DMS114 treated with DMSO at 0.1 percent for 48 hours (cell line): ENCODE measurements at regions not wholly inside any gene's neighbourhood (a gene's known extent, or its start where the extent isn't known, plus 50 kb on each side); places are given as distances from the start of the nearest gene placed in this dataset.
"Not testable (repeated sequence)": the region's sequence is repeated elsewhere in the genome, so short reads cannot be mapped to it uniquely, and the experiment has no call there.

Source experiments
- DNase-seq: peaks from one replicate; lab custom pipeline; 2025; ENCODE audit not compliant: unreplicated experiment; lab: John Stamatoyannopoulos, UW

- not testable (repeated sequence) for DNase-seq
Measured at GRCh38 chr12:74676955-74677354, 139.3 kb downstream of the ATXN7L3B start.

DNA sequence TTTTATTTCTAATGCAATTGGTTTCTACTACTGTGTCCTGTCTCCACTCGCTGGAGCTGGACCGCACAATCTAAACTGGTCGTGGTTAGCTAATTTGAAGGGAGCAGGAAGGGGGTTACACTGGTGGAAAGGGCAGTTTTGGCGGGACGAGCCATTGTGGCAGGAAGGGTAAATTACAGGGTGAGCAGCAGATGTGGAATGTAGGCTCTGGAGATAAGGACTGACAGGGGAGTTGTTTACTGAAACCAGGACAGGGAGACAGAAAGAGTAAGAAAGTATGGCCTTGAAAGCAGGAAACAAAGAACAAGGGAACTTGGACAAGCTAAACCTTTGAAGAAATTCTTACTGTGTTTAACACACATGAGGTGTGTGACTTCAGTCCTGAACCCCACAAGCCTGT is 147.8 kb downstream of the ATXN7L3B start:
- DNase-seq: no peak

DNA sequence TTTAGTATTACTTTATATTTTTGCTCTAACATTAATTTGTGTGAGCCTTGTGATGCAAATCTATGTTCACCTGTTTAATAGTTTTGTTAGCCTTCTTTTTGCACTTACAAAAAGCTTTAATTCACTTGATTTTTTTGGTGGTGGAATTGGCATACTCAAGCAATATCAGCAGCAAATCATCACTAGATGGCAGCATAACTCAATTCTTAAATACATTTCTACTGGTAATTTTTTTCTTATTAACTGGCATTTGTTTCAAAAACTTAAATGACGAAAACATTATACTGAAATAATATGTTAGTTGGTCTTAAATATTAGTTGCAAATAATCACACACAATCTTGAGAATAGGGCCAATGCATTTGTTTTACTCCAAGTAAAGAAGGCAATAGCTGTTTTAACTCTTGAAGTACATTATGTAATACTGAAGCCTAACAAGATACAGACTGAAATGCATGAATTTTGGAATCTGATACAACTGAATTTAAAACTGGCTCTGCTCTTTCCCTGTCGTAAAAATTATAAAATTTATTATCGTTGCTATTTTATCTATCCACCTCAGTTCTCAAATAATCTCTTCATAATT is 151.5 kb downstream of the ATXN7L3B start:
- peak; percentile 59 for DNase-seq

- DNase-seq: no peak
Measured at GRCh38 chr12:74689929-74690328, 152.3 kb downstream of the ATXN7L3B start.

DNA sequence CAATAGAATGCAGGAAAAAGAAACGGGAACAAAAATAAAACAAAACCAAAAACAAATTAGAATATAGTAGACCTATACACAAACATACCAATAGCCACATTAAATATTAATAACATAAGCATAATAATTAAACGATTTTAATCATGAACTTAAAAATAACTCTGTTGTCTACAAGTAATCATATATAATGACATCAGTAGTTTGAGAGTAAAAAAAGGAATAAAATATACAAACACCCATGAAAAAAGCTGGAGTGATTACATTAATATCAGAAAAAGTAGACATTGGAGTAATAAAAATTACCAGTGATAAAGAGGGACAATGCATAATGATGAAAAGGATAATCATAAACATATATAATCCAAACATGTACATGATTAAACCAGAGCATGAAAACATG is 181.8 kb downstream of the ATXN7L3B start:
- no peak for DNase-seq

GRCh38 chr12:74722709-74723108 is 185.1 kb downstream of the ATXN7L3B start:
- no peak for DNase-seq

DNA sequence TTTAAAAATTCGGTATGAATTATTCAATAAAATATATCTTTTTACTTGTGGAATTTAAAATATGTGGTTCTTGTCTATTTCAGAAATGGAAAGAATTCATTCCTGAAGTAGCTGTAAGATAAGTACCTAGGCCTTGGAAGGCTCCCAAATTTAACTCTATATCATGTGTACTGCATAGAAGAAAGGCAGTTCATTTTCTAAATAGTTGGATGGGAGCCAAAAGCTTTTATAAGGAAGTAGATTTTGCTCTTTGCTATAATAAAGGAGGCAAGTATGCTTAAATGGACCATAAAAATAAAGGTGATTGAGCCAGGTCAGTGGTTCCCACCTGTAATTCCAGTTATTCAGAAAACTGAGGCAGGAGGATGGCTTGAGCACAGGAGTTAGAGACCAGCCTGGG is 187.5 kb downstream of the ATXN7L3B start:
- DNase-seq: no peak

GRCh38 chr12:74728006-74728405 is 190.4 kb downstream of the ATXN7L3B start:
- DNase-seq: no peak

DNA sequence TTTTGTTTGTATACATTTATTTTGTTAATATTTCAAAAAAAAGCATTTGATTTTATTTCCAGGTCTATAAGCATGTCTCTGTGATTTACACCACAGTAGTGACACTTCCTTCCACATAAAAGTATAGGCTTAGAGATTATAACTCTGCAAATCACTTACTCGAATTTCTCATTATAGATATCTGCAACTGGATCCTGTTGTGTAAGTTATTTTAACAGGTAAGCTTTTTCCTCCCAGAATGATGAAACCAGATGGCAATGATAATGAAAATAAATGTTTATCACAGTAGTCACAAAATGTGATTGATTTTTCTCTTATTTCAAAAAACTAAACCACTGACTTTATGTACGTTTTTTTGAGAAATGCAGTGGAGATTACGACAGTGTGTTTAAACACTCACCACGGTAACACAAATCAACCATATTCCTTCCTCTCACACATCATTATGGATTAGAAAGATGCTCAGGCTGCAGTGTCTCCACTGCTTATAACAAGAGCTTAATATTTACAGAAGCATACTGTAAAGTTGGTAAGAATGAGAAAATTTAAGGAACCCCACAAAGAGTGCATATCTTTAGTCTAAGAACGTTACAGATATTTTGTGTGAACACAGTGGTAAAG is 194.6 kb downstream of the ATXN7L3B start:
- no peak for DNase-seq

DNA sequence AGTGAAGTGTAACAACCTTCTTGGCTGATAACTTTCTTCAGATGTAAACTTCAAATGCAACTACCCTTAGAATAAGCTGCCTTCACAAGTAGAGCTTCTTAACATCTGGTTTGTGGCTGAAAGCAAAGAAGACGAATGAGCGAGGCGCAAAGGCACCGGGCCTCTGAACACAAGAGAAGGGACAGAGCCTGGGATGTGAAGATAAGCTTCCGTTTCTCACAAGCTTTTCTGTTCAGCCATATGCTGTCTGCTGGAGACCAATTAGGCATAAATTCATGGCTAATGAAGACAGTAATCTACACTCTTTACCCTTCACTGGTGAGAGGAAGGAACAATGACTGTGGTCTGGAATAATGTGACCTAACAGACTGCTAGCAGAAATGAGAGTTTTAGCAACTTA is 195.2 kb downstream of the ATXN7L3B start:
- DNase-seq: no peak

DNA sequence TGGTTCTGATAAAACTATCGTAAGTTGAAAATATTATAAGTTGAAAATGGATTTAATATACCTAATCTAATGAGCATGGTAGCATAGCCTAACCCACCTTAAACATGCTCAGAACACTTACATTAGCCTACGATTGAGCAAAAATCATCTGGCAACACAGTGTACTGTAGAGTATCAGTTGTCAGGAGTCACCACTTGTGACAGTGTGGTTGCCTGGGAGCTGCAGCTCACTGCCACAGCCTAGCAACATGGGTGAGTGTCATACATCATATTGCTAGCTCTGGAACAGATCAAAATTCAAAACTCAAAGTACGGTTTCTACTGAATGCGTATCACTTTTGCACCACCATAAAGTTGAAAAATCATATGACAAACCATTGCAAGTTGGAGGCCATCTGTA is 203.5 kb downstream of the ATXN7L3B start:
- no peak for DNase-seq

- peak; percentile 13 for DNase-seq
Measured at GRCh38 chr12:74747305-74747704, 209.7 kb downstream of the ATXN7L3B start.

GRCh38 chr12:74751441-74751840 is 213.8 kb downstream of the ATXN7L3B start:
- no peak for DNase-seq

DNA sequence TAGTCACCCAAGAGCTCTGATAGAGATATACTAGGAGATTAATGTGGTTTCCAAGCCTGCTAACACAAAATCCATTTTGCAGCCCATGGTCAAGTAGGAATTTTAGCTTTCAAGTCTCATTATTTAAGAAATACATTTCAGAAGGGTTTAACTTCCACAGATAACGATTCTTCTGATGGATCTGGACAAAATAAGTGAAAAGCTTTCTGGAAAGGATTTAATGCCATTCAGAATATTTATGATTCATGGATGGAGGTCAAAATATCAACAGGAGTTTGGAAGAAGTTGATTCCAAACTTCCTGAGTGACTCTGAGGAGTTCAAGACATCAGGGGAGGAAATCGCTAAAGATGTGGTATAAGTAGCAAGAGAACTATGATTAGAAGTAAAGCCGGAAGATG is 214.6 kb downstream of the ATXN7L3B start:
- DNase-seq: no peak

- no peak for DNase-seq
Measured at GRCh38 chr12:74770552-74770951, 232.9 kb downstream of the ATXN7L3B start.

DNA sequence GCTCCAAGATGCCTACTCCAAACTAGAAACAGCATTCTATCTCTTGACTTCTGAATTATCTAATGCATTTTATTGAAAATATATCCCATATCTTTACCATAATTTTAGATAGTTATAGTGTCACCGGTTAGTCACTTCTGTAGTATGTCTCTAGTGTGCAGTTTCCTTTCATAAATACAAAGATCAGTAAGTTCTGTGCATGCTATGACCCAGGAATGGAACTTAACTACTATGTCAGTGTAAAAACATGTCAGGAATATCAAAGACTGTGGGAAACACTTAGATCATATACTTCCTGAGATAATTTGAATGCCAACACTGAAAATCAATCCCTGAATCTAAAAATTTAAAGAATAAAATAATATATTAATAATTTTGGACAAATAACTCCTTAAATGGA is 237.6 kb downstream of the ATXN7L3B start:
- DNase-seq: no peak

GRCh38 chr12:74776378-74776777 is 238.7 kb downstream of the ATXN7L3B start:
- no peak for DNase-seq

DNA sequence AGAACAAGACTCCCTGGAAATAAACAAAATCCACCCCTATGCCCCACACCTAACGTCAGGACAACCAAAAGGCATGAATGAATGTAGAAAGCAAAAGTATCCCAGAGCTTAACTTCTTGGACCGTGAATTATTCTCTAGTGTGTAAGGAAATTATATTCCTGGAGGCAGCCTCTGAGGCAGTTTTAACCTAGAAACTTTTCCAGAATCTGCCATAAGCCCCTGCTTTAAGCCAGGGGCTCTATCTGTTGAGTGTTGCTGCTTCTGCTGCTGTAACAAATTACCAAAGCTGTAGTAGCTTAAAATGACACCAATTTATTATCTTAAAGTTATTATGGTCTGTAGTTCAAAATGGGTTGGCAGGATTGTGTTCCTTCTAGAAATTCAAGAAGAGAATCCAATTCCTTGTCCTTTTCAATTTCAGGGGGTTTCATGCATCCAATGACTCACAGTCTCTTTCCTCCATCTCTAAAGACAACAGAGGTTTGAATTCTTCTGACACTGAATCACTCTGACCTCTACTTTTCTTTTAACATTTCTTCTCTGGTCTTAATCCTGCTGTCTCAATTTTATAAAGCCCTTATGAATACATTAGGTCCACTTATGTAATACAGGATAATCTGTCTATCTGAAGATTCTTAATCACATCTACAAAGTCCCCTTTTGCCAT is 242.7 kb downstream of the ATXN7L3B start:
- no peak for DNase-seq

- not testable (repeated sequence) for DNase-seq
Measured at GRCh38 chr12:74780850-74781241, 243.2 kb downstream of the ATXN7L3B start.

DNA sequence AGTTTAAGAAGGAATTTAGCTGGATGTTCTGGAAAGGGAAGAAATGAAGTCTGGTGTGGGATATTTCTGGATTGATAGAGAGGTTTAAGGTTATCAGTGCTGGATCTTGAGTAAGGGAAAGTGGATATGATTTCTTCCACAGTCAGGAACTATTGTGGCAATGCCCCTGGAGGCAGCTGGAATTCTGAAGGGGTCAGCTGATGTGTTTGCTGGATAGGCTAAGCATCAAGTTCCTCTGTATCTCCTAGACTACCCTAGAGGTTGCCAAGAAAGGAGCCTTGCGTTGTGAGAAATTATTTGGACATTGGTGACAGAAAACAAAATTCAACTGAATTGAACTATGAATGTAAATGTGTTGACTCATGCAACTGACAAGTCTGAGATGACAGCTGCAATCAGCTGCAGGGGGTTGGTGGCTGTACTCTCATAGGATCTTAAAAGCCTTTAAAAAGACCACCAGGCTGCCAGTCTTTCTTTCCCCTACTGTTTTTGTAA is 244.4 kb downstream of the ATXN7L3B start:
- DNase-seq: no peak

DNA sequence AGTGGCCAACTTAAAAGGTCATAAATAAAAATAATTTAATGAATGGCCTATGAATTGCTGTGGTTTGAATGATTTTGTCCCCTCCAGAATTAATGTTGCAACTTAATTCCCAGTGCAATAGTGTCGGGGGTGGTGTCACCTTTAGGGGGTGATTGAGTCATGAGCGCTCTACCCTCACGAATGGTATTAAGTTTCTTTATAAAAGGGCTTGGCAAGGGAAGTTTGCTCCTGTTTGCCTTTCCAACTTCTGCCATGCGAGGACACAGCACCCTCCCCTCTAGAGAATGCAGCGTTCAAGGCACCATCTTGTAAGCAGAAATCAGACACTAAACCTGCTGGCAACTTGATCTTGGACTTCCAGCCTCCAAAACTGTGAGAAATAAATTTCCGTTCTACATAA is 253.3 kb downstream of the ATXN7L3B start:
- DNase-seq: no peak

DNA sequence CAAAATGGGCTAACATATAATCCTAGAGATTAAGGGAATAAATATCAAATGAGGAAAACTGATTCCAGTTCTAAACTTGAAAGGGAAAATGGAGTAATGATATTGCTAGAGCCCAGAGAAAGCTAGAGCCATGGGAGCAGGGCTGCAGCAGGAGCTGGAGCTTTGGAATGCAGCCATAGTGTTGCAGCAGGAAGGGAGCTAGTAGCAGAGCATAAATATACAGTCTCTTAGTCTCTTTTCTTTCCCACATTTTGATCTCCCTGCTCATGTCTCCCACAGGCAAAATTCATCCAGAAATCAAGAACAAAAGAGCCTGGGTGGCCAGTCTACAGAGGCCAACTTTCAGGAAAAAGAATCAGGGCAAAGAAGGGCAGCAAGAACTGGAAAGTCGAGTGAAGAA is 253.7 kb downstream of the ATXN7L3B start:
- no peak for DNase-seq
